ENCODE measurements at regions not wholly inside any gene's neighbourhood (a gene's known extent, or its start where the extent isn't known, plus 50 kb on each side); places are given as distances from the start of the nearest gene placed in this dataset.

DNA sequence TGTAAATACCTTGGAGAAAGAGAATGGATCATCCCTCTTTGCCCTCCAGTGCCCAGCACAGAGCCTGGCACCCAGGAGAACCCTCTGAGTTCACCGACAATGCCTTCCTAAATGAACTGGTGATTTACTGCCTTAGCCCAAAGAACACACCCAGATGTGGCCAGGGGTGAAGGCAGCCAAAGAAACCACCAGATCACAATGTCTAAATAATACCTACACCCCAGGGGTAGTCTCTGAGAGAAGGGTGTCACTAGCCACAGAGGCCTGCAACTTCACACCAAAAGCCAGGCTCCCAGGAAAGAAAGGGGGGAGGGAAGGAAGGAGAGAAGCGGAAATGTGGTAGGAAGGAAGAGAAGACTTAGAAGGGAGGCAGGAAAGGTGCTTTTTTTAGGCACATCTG, 65.7 kb downstream of the RPL27A start:
- TF ChIP-seq NFYB (IDR thresholded peaks at IDR 0.05; ENCODE audit: extremely low read depth, insufficient read length) (no peak), BRD9 (IDR thresholded peaks at IDR 0.05; ENCODE audit: low read depth, partially characterized antibody) (no peak), JUNB (CRISPR knock-in tag; conservative IDR thresholded peaks at IDR 0.05) (no peak), SP2 (IDR thresholded peaks at IDR 0.05; ENCODE audit: extremely low read depth, low read depth, low read length, poor library complexity, severe bottlenecking) (no peak), CTCF (IDR thresholded peaks at IDR 0.05 in 2 of 3, conservative IDR thresholded peaks at IDR 0.05 in 1 of 3; ENCODE audit: insufficient read depth in 2 of 3, low read depth in 1 of 3, low read length in 3 of 3) (no peak), ELF4 (CRISPR knock-in tag; IDR thresholded peaks at IDR 0.05) (no peak), SRSF1 (IDR thresholded peaks at IDR 0.05; ENCODE audit: low read depth, low read length) (no peak), CCAR2 (IDR thresholded peaks at IDR 0.05; ENCODE audit: low read depth, low read length) (no peak), TARDBP (IDR thresholded peaks at IDR 0.05) (no peak), FOXK2 (conservative IDR thresholded peaks at IDR 0.05 in 1 of 2, IDR thresholded peaks at IDR 0.05 in 1 of 2; ENCODE audit: low read depth in 2 of 2) (no peak)

Data from K562 (cell line).